Erythroblast (primary cell): ENCODE measurements at regions not wholly inside any gene's neighbourhood (a gene's known extent, or its start where the extent isn't known, plus 50 kb on each side); places are given as distances from the start of the nearest gene placed in this dataset.

Source experiments
- GATA1 ChIP-seq: IDR thresholded peaks from 2 replicates; pipeline ENCODE4 v1.6.1; 2011; ENCODE audit warnings: low read depth, mild to moderate bottlenecking, control low read depth, low read length, moderate library complexity
- POLR2A ChIP-seq: IDR thresholded peaks from 2 replicates; pipeline ENCODE4 v1.6.1; 2011; ENCODE audit warnings: mild to moderate bottlenecking, low read length

- TF ChIP-seq POLR2A (no peak), GATA1 (no peak)
These were observed 210.0 kb upstream of the ACVR2A start for GRCh38 chr2:147634826-147635225.
